ENCODE measurements at regions not wholly inside any gene's neighbourhood (a gene's known extent, or its start where the extent isn't known, plus 50 kb on each side); places are given as distances from the start of the nearest gene placed in this dataset.
"Not testable (repeated sequence)": the region's sequence is repeated elsewhere in the genome, so short reads cannot be mapped to it uniquely, and the experiment has no call there.

DNA sequence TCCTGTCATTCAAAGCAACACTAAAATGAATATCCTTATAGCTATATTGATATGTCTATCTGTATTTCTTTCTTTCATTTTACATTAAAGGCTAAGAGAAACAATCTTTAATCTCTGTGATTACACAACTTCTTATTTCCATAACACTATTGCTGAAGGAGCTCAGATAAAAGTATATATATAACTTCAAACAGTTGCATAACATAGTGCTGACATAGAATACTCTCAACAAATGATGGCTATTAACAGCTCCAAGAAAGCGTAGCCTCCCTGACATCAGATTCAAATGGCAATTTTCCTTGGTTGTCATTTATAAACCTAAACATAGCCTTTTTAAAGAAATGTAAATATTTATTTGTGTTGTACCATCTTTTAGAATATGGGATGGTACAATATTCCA lies 116.6 kb upstream of the PTPRG start:
- no peak for DNase-seq (ENCODE audit: low spot score)

DNA sequence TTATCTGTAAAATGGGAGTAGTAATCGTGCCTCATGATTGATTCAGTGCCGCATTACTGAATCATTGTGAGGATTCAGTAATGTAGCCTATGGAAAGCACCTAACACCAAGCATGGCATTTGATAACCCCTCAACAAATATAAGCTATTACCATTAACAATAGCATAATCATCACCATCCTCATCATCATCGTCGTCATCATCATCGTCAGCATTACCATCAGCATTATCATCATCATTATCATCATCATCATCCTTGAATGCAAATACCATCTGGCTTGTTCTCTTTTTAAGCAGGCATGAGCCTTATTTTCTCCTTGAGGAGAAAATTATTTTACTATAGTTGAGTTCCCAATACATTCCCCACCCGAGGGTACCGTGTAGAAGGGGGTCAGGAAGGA lies 115.4 kb upstream of the PTPRG start:
- no peak for DNase-seq (ENCODE audit: low spot score)

DNA sequence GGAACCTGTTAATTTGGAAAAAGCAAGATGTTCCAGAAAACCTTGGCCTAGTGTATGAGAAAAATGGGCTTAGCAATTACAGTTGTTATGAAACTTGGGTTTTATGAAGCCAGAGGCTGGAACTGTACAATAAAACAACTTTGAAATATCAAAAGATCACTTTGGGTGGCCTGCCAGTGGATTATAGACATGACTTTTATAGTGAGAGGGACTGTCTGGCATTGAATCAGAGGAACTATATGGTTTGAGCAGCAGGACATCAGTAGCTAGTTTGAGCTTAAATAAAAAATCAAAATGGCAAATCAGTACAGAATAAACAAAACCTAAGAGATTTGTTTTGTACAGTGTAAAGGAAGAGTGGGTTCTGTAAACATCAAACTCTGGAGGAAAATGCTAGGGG lies 115.0 kb upstream of the PTPRG start:
- no peak for DNase-seq (ENCODE audit: low spot score)

DNA sequence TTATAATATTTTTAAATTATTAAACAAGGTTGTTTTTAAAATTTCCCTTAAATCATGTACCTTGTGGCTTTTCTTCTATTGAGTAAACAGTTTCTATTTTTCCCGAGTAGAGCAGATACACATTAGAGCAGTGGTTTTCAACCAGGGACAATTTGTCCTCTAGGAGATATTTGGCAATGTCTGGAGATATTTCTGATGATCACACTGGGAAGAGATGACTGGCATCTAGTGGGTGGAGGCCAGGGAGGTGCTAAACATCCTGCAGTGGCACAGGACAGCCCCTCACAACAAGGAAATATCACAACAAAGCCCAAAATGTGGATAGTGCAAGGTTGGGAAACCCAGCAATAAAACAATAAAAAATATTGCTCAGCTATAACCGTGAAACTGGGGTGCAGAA lies 113.0 kb upstream of the PTPRG start:
- no peak for DNase-seq (ENCODE audit: low spot score)

DNA sequence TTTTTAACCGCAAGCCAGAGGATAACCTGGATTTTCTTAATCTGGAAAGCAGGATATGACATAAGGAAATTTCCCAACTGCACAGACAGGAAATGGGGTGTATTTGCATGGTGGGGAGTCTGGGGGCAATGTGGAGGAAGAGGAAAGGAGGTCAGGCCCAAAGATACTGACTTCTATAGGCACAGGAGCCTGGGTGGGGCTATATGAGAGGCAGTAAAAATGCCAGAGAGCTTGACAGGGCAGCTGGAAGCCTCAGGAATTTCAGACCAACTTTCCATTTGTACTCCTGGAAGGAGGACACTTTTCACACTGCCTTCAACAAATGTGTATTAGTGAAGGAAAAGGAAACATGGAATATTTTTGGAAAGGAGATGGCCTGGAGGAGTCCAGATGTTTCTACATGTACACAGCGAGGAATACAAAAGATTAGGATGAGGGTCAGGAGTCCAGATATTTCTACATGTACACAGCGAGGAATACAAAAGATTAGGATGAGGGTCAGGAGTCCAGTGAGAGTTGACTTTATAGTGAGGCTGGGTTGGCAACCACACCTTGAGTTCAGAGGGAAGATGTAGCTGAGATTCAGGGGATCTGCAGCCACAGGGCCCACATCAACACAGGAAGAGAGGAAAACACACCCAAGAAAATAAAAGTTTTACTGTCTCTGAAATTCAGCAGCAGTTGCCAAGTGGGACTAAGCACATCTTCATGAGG lies 111.9 kb upstream of the PTPRG start:
- DNase-seq (ENCODE audit: low spot score) = no peak

DNA sequence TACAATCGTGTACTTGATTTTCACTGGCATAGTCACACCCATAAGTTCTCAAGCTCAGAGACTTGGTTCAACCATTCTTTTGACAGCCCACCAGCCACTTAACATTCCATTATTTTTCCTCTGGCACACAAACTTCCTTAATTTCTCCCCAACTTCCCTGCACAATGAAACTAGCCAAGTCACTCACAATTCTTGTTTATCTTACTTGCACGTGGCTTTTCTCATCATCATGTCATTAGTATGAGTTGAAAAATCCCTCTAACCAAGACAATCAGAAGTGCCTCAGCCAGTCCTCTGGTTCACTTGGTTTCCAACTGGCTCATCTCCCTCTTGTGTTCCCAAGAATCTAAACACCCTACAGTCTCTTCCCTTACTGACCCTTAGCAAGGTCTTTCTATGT lies 110.5 kb upstream of the PTPRG start:
- no peak for DNase-seq (ENCODE audit: low spot score)

DNA sequence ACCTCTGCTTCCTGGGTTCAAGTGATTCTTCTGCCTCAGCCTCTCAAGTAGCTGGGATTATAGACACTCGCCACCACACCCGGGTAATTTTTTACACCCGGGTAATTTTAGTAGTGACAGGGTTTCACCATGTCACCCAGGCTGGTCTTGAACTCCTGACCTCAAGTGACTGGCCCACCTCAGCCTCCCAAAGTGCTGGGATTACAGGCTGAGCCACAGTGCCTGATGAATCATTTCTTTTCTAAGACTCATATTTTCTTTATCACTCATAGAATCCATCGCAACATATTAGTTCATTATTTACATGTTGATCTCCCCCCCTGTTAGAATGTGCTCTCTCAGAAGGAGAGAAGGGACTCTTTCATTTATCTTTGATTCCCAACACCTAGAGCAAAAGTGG lies 109.5 kb upstream of the PTPRG start:
- no peak for DNase-seq (ENCODE audit: low spot score)

DNA sequence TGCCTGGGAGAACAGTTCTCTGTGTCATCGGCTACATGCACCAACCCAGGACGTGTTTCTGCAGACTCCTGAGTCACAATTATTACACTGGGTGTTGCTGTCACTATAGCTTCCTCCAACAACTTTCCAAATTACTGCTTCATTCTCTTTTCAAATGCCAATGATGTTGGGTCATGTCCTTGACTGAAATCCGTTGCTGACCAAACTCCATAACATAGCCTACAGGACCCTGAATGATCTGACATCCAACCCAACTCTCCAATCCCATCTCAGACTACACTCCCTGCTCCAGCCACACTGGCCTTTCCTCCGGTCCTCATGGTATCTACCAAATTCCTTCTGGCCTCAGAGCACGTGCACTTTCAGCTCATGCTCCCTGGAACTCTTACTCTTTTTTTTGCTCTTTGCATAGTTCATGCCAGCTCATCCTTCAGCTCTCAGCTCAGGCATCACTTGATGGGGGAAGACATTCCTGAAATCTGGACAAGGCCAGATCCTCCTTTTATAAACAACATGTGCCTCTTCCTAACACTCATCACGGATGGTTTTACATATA lies 108.8 kb upstream of the PTPRG start:
- no peak for DNase-seq (ENCODE audit: low spot score)

DNA sequence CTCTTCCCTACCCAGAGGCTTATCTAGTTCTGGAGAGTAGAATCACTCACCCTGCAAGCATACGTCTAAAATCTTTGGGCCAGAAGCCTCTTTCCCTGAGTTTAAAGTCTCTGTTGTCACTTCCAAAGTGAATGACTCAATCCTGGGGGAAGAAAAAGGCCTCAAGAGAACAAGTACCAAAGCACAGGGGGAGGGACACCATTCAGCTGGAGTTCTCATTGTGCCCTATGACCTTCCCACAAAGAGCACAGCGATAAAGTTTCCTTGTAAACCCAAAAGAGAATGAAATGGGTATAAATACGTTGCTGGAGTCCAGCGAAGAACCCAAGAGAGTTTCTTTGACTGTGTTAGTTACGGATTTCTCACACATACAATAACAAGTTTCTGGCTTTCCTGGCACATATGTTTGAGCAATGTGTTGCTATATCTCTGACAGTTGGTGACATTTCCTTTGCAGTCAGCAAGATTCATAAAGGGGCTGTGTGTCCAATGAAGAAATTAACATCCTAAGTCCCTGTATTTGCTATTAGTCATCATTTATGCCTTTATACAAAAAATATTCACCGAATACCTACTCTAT lies 107.3 kb upstream of the PTPRG start:
- DNase-seq (ENCODE audit: low spot score) = no peak

DNA sequence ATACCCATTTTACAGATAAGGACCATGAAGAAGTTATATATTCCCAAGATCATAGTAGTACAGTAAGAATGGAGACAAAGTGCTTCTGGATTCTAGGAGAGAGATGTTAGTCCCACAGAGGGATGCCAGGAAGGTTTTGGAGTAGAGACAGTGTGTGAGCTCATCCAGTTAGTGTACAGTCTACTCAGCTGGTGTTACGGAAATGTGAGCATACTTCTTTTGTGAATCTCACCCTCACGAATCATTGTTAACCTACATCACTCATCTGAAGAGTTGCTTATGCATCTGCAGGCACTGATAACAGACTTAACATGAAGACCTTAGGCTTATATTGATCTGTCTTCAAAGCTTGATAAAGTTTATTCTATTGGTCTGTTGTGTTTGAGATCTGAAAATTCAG lies 106.6 kb upstream of the PTPRG start:
- no peak for DNase-seq (ENCODE audit: low spot score)

DNA sequence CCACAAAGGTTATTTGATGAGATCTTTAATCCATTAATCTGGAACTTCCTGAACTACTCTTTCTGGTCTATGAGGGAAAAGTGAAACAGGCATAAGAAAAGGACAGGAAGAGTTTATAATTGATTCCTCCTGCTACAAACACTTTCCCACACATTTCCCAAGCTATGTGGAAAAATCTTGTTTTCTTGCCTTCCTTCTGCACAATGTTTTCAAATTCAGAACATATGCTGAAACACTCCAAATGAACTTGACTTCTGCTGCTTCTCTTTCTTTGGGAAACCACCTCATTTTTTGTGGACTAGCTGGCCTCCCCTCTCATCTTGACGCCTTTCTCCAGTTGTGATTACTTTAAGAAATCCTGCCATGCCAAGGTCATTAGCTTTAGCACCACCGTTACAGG lies 100.7 kb upstream of the PTPRG start:
- DNase-seq (ENCODE audit: low spot score) = no peak

DNA sequence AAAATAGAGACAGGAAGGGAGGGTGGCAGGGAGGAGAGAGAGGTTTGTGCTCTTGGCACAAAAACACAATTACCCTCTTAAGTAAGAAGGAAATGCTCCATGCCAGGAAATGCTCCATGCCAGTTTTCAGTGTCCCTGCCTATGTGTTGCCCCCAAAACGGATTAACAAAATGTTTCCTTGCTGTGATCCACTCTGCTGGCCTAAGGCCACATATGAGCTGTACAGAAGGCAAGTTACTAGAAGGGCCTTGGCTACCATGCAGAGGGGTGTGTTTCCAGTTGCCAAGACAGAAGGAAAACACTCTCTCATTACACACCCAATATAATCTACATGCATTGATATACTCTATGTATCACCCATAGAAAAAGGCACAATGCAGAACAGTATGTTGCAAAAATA lies 98.2 kb upstream of the PTPRG start:
- DNase-seq (ENCODE audit: low spot score) = no peak

DNA sequence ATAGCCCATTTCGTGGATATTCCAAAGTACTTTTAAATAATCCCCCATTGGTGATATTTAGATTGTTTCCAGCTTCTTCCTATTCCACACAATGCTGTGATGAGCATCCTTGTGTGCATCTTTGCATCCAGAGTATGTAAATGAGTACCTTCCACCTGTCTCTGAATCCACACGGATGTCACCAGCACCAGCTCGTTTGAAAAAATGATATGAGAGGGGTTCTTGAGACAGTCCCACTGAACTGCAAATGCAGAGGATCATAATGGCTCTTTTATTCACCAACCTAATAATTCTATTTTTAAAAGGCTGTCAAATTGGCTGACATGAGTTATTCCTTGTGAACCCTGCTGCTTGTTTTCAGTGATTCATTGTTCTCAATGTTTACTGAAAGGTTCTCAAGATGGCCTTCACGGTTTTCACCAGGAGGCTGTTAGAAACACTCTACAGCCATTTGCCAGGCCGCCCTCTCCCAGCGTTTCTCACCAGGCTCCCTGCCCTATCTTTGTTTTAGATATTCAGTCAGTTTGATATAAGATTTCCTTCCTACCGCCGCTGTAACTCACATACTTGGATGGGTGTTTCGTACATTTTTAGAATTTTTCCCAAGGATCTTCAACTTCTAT lies 96.7 kb upstream of the PTPRG start:
- DNase-seq (ENCODE audit: low spot score) = no peak

DNA sequence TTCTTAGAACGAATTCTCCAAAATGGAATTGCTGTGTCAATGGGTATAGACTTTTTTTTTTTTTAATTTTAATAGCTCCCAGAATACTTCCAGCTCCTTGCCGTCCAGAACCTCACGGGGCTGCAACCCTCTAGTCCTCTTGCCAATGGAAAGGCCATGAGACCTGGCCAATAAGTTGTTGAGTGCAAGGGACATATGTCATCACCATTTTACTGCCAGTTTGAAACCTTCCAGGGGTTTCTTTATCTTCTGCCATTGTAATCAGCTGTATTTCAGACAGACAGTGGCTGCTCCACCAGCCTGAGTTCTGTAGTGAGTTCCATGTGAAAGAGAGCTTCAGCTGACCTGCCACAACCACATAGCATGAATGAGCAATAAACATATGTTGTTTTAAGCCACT lies 95.0 kb upstream of the PTPRG start:
- DNase-seq (ENCODE audit: low spot score) = no peak

DNA sequence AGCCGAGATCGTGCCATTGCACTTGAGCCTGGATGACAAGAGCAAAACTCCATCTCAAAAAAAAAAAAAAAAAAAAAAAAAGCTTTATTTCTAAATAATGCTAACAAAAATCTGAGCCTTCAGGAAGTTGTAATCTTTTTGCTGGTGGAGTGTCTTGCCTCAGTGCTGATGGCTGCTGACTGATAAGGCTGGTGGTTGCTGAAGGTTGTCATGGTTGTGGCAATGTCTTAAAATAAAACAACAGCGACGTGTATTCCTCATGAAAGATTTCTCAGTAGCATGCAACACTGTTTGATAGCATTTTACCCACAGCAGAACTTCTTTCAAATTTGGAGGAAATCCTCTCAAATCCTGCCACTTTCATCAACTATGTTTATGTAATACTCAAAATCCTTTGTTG lies 77.4 kb upstream of the PTPRG start:
- DNase-seq (ENCODE audit: low spot score) = no peak

DNA sequence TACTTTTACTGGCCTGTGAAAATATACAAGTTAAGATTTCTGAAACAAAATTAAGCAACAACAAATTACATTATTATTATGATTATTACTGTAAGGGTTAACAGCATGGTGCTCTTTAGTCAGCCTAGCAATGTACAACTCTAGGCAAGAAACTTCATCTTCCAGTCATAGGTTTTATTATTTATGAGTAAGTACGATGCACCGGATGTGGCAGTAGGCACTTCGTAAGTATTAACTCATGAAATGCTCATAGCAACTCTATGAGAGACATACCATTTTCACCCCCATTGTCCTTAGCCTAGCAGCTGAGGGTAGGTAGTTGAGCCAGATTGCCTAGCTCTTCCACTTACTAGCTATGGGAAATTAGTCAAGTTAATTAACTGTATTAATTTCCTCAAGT lies 68.0 kb upstream of the PTPRG start:
- no peak for DNase-seq (ENCODE audit: low spot score)

DNA sequence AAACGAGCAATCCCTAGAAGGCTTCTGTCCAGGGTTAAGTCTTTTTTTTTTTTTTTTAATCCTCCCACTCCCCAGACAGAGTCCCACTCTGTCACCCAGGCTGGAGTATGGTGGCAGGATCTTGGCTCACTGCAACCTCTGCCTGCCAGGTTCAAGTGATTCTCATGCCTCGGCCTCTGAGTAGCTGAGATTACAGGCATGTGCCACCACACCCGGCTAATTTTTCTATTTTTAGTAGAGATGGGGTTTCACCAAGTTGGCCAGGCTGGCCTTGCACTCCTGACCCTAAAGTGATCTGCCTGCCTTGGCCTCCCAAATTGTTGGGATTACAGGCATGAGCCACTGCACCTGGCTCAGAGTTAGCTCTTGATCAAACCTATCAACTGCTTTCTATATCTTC lies 67.1 kb upstream of the PTPRG start:
- not testable (repeated sequence) for DNase-seq (ENCODE audit: low spot score)

DNA sequence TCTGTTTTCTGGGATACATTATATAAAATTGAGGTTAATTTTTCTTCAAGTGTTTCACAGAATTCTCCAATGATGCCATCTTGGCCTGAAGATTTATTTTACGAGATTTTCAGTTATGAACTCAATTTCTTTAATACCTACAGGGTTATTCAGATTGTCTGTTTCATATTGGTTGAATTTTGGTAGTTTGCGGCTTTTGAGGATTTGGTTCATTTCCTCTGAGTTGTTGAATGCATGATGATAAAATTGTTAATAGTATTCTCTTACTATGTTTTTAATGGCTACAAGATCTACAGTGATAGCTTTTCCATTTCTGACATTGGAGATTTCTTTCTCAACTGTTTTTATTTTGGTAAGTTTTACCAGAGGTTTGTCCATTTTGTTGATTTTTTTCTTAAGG lies 63.9 kb upstream of the PTPRG start:
- DNase-seq (ENCODE audit: low spot score) = no peak

DNA sequence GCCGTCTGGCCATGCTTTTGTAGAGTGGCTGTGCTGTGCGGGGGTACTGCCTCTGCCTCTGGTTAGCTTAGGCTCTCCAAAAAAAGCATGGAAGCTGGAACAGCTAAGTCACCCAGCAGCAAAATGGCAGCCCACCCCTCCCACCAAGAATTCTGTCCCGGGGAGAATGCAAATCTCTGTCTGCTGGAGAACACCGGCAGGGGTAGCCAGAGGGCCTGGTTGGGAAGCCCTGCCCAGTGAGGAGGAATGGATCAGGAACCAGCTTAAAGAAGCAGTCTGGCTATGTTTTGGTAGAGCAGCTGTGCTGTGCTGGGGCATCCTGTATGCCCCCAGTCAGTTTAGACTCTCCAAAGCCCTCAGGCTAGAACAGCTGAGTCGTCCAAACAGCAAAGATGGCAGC lies 56.2 kb upstream of the PTPRG start:
- DNase-seq (ENCODE audit: low spot score) = no peak

DNA sequence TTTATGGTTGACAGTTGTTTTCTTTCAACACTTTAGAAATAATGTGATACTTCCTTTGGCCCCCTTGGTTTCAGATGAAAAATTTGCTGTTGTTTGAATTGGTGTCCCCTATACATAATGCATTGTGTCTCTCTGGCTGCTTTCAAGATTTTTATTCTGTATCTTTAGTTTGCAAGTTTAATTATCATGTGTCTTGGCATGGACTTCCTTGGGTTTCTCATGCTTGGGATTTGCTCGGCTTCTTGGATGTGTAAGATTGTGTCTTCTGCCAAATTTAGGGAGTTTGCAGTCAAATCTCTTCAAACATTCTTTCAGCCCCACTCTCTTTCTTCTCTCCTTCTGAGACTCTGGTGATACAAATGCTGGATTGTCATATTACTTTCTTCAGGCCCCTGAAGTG lies 53.4 kb upstream of the PTPRG start:
- DNase-seq (ENCODE audit: low spot score) = no peak

Data from hematopoietic multipotent progenitor cell treated with erythropoietin and hydrocortisone succinate and interleukin-3 and kit ligand, for 17 days (in vitro differentiated cells).